Lower leg skin (tissue), 3 donors: ENCODE measurements at regions not wholly inside any gene's neighbourhood (a gene's known extent, or its start where the extent isn't known, plus 50 kb on each side); places are given as distances from the start of the nearest gene placed in this dataset.

Experiments
- POLR2A ChIP-seq, 2 donors: fragments of 450-650 bp; IDR thresholded peaks; one replicate each; pipeline ENCODE4 v1.6.1; 2016 to 2017; ENCODE audit warnings: antibody characterized with exemption in 2 of 2, mild to moderate bottlenecking in 1 of 2, moderate library complexity in 1 of 2
- TF ChIP-seq, protein P1 (sequence below), 3 donors: fragments of 450-650 bp; IDR thresholded peaks; one replicate each; pipeline ENCODE4 v1.5.1; 2016; ENCODE audit warnings: antibody characterized with exemption in 3 of 3, mild to moderate bottlenecking in 3 of 3, moderate library complexity in 2 of 3

DNA sequence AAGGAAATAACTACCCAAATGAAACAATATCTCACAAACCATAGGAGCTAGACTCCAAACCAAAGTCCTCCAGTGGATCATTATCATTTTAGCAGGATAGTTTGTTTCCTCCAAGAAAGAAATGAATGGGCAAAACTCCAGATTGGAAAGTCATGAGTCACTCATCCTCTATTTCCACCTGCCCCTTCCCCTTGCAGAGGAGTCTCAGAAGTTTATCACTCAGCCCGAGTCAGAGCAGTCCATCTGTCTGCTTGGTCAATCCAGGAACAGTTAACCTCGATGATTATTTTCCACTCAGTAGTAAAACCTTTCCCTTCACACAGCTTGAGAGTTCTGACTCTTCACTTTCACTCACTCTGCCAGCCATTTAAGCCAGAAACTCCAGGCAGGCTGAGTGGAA is 462.2 kb downstream of the BCL11A start:
- TF ChIP-seq, protein P1, sequence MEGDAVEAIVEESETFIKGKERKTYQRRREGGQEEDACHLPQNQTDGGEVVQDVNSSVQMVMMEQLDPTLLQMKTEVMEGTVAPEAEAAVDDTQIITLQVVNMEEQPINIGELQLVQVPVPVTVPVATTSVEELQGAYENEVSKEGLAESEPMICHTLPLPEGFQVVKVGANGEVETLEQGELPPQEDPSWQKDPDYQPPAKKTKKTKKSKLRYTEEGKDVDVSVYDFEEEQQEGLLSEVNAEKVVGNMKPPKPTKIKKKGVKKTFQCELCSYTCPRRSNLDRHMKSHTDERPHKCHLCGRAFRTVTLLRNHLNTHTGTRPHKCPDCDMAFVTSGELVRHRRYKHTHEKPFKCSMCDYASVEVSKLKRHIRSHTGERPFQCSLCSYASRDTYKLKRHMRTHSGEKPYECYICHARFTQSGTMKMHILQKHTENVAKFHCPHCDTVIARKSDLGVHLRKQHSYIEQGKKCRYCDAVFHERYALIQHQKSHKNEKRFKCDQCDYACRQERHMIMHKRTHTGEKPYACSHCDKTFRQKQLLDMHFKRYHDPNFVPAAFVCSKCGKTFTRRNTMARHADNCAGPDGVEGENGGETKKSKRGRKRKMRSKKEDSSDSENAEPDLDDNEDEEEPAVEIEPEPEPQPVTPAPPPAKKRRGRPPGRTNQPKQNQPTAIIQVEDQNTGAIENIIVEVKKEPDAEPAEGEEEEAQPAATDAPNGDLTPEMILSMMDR (IDR thresholded peaks at IDR 0.05), result no peak
- TF ChIP-seq POLR2A (IDR thresholded peaks at IDR 0.05), result no peak
